ENCODE measurements at regions not wholly inside any gene's neighbourhood (a gene's known extent, or its start where the extent isn't known, plus 50 kb on each side); places are given as distances from the start of the nearest gene placed in this dataset.

DNA sequence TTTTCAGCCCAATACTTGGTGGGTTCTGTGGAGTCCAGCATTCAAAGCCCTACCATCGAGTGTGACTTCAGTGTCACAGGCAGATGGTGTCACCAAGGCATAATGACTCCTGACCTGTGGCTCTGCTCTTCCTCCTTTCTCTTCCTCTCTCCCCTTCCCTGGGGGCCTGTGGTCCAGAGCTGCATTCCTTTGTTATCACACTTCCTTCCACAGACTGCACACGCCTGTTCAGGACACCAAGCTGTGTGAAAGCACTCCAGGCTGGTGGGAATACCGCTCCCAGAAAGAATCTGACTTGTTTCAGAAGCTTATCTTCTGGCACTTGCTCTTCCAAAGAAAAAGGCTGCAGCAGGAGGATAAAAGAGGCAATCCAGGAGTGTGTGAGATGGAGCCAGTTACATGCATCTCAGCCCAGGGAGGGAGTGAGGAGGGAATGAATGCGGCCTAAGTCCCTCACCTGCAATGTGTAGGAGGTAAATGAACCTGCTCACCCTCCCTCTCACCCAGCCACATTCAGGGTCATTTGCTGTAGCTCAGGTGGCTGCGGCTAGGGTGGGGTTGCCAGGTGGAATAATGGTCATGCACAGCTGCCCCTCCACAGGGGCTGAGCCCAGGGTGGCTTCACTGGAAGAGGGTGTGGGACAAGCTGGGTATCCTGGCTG, 79.3 kb downstream of the ADAMTS15 start:
- TF ChIP-seq, protein P1, sequence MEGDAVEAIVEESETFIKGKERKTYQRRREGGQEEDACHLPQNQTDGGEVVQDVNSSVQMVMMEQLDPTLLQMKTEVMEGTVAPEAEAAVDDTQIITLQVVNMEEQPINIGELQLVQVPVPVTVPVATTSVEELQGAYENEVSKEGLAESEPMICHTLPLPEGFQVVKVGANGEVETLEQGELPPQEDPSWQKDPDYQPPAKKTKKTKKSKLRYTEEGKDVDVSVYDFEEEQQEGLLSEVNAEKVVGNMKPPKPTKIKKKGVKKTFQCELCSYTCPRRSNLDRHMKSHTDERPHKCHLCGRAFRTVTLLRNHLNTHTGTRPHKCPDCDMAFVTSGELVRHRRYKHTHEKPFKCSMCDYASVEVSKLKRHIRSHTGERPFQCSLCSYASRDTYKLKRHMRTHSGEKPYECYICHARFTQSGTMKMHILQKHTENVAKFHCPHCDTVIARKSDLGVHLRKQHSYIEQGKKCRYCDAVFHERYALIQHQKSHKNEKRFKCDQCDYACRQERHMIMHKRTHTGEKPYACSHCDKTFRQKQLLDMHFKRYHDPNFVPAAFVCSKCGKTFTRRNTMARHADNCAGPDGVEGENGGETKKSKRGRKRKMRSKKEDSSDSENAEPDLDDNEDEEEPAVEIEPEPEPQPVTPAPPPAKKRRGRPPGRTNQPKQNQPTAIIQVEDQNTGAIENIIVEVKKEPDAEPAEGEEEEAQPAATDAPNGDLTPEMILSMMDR (IDR thresholded peaks at IDR 0.05) = no peak
- TF ChIP-seq POLR2A (IDR thresholded peaks at IDR 0.05) (no peak), EP300 (IDR thresholded peaks at IDR 0.05; ENCODE audit: low read depth) (no peak), POLR2AphosphoS5 (IDR thresholded peaks at IDR 0.05) (no peak)

Data from transverse colon (tissue), 4 donors.